ENCODE measurements at regions not wholly inside any gene's neighbourhood (a gene's known extent, or its start where the extent isn't known, plus 50 kb on each side); places are given as distances from the start of the nearest gene placed in this dataset.

DNA sequence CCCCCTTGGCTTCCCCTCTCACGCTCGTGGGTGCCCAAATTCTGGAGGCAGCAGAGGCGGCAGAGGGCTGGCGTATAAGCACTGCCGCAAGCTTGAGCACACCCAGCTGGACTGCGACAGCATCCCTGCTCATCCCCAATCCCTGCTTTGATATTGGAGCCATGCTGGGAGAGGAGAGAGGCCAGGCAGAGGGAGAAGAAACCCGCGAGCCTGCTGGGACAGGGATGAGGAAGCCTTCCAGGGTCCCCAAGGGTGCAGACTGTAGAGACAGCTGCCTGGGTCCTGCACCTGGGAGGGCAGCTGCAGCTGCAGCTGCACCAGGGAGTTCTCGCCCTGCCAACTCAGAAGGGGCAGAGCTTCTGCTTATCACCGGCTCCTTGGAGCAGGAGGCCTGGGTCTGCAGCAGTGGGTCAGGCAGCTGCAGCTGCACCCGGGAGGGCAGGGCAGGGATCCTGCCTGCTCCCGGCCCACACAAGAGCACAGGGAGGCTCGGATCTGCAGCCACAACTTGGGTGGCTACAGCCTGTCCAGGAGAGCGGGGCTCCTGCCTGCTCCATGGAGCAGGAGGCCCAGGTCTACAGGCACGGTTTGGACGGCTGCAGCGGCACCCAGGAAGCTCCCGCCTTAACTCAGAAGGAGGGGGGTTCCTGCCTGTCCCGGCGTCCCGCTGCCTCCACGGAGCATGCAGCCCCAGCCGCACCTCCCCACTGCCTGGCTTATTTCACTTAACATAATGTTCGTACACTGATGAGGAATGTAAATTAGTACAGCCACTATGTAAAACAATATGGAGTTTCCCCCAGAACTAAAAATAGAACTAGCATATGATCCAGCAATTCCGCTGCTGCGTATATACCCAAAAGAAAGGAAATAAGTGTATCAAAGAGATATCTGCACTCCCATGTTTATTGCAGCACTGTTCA lies 60.4 kb upstream of the SGPP1 start:
- TF ChIP-seq CTCF (IDR thresholded peaks at IDR 0.05), result no peak
- no peak for TF ChIP-seq POLR2A (IDR thresholded peaks at IDR 0.05)
- TF ChIP-seq POLR2AphosphoS5 (IDR thresholded peaks at IDR 0.05; ENCODE audit: insufficient read depth in 1 of 2, low read depth in 1 of 2), result no peak

Measured in vagina (tissue), 2 donors.